Neural cell (in vitro differentiated cells): ENCODE measurements at regions not wholly inside any gene's neighbourhood (a gene's known extent, or its start where the extent isn't known, plus 50 kb on each side); places are given as distances from the start of the nearest gene placed in this dataset.
"Not testable (repeated sequence)": the region's sequence is repeated elsewhere in the genome, so short reads cannot be mapped to it uniquely, and the experiment has no call there.

Experiments used
- CTCF ChIP-seq: fragments of 450-650 bp; IDR thresholded peaks from 2 replicates; pipeline ENCODE4 v1.5.1; 2014; ENCODE audit warnings: antibody characterized with exemption, mild to moderate bottlenecking, moderate library complexity; ENCODE audit not compliant: poor library complexity, severe bottlenecking
- EP300 ChIP-seq: fragments of 450-650 bp; conservative IDR thresholded peaks from 2 replicates; pipeline ENCODE4 v1.6.1; 2014; ENCODE audit warnings: antibody characterized with exemption, mild to moderate bottlenecking, moderate library complexity; ENCODE audit not compliant: poor library complexity, severe bottlenecking
- EZH2 ChIP-seq: fragments of 200-600, 300-800 bp; shearing (Covaris generic), sonication (generic); IDR thresholded peaks from 2 replicates; pipeline ENCODE4 v1.6.1; 2014; ENCODE audit warnings: antibody characterized with exemption, low read length, borderline replicate concordance, mild to moderate bottlenecking; ENCODE audit not compliant: insufficient read depth, poor library complexity, severe bottlenecking
- MXI1 ChIP-seq: fragments of 450-650 bp; conservative IDR thresholded peaks from 2 replicates; pipeline ENCODE4 v1.6.1; 2014; ENCODE audit warnings: antibody characterized with exemption, mild to moderate bottlenecking; ENCODE audit not compliant: poor library complexity, severe bottlenecking
- POLR2AphosphoS5 ChIP-seq: IDR thresholded peaks from 2 replicates; pipeline ENCODE4 v1.6.1; 2012
- RAD21 ChIP-seq: fragments of 450-650 bp; conservative IDR thresholded peaks from 2 replicates; pipeline ENCODE4 v1.6.1; 2014; ENCODE audit warnings: antibody characterized with exemption, mild to moderate bottlenecking, moderate library complexity
- SMC3 ChIP-seq: fragments of 450-650 bp; conservative IDR thresholded peaks from 2 replicates; pipeline ENCODE4 v1.6.1; 2014; ENCODE audit warnings: antibody characterized with exemption, mild to moderate bottlenecking, moderate library complexity; ENCODE audit not compliant: poor library complexity
- TAF1 ChIP-seq: IDR thresholded peaks from 2 replicates; pipeline ENCODE4 v1.6.1; 2012; ENCODE audit warnings: low read depth

GRCh38 chrX:3495836-3496769, 149.7 kb upstream of the MXRA5 start:
- not testable (repeated sequence) for TF ChIP-seq CTCF, EZH2, POLR2AphosphoS5, EP300, TAF1, SMC3, RAD21, MXI1
